G401 (cell line): ENCODE measurements at regions not wholly inside any gene's neighbourhood (a gene's known extent, or its start where the extent isn't known, plus 50 kb on each side); places are given as distances from the start of the nearest gene placed in this dataset.

Experiments
- DNase-seq: peaks from one replicate; pipeline ENCODE4 v3.0.0-alpha.2; 2015; ENCODE audit warnings: low spot score
- in situ Hi-C: cut with HindIII; loops from 2 replicates; pipeline ENCODE4 v1.10.0; 2016; ENCODE audit warnings: low sequenced_read_pairs, mixed read lengths

GRCh38 chr4:43843501-43843900 lies 605.1 kb downstream of the KCTD8 start:
- peak; percentile 14 for DNase-seq
- in situ Hi-C loops, result no loop called here

GRCh38 chr4:43846111-43846587 lies 602.5 kb downstream of the KCTD8 start:
- in situ Hi-C loops, result no loop called here
- no peak for DNase-seq

GRCh38 chr4:43853565-43854264 lies 594.9 kb downstream of the KCTD8 start:
- DNase-seq, result no peak
- in situ Hi-C loops, result no loop called here

- in situ Hi-C loops, result no loop called here
- peak; percentile 19 for DNase-seq
Observed at GRCh38 chr4:43855283-43855682, 593.3 kb downstream of the KCTD8 start.

- no peak for DNase-seq
Observed at GRCh38 chr4:43864616-43865146, 583.9 kb downstream of the KCTD8 start.

GRCh38 chr4:43867908-43868307 lies 580.7 kb downstream of the KCTD8 start:
- DNase-seq, result no peak
- in situ Hi-C loops, result no loop called here

More at GRCh38 chr4:43864616-43865146, 583.9 kb downstream of the KCTD8 start:
- in situ Hi-C loops, result no loop called here

- in situ Hi-C loops, result no loop called here
Observed at GRCh38 chr4:43875655-43876054, 573.0 kb downstream of the KCTD8 start.

GRCh38 chr4:43882470-43882869 lies 566.1 kb downstream of the KCTD8 start:
- in situ Hi-C loops, result no loop called here
- DNase-seq, result no peak

More at GRCh38 chr4:43875655-43876054, 573.0 kb downstream of the KCTD8 start:
- no peak for DNase-seq

- no peak for DNase-seq
- in situ Hi-C loops, result no loop called here
Observed at GRCh38 chr4:43886196-43886595, 562.4 kb downstream of the KCTD8 start.

GRCh38 chr4:43898836-43899235 lies 549.8 kb downstream of the KCTD8 start:
- in situ Hi-C loops, result no loop called here
- DNase-seq, result no peak

GRCh38 chr4:43903456-43903855 lies 545.2 kb downstream of the KCTD8 start:
- no peak for DNase-seq
- in situ Hi-C loops, result no loop called here

- in situ Hi-C loops, result no loop called here
Observed at GRCh38 chr4:43918377-43918776, 530.2 kb downstream of the KCTD8 start.

GRCh38 chr4:43932448-43932847 lies 516.2 kb downstream of the KCTD8 start:
- in situ Hi-C loops, result no loop called here
- peak; percentile 4 for DNase-seq

More at GRCh38 chr4:43918377-43918776, 530.2 kb downstream of the KCTD8 start:
- DNase-seq, result no peak

GRCh38 chr4:43943998-43944397 lies 504.6 kb downstream of the KCTD8 start:
- DNase-seq, result no peak
- in situ Hi-C loops, result no loop called here

GRCh38 chr4:43959976-43960375 lies 488.6 kb downstream of the KCTD8 start:
- no peak for DNase-seq
- in situ Hi-C loops, result no loop called here

GRCh38 chr4:43968011-43968410 lies 480.6 kb downstream of the KCTD8 start:
- DNase-seq, result no peak
- in situ Hi-C loops, result no loop called here

GRCh38 chr4:43983610-43984009 lies 465.0 kb downstream of the KCTD8 start:
- no peak for DNase-seq
- in situ Hi-C loops, result no loop called here

- DNase-seq, result no peak
- in situ Hi-C loops, result no loop called here
Observed at GRCh38 chr4:43987331-43987944, 461.2 kb downstream of the KCTD8 start.

GRCh38 chr4:43990551-43990950 lies 458.1 kb downstream of the KCTD8 start:
- DNase-seq, result no peak
- in situ Hi-C loops, result no loop called here

- in situ Hi-C loops, result no loop called here
- DNase-seq, result peak; percentile 50
Observed at GRCh38 chr4:43990963-43991362, 457.6 kb downstream of the KCTD8 start.
